A549 (cell line): ENCODE measurements at regions not wholly inside any gene's neighbourhood (a gene's known extent, or its start where the extent isn't known, plus 50 kb on each side); places are given as distances from the start of the nearest gene placed in this dataset.
A peak's percentile ranks its signal among the peaks of the same experiment; 100 is the strongest.

Source experiments
- ATAC-seq, 2 experiments: fragments of 200-7000 bp in 1 of 2; fragments of >200 bp in 1 of 2; cut with Nextera tagmentation in 1 of 2; cut with Tn5 transposase in 1 of 2; 3 replicates each; pipeline versions ENCODE4 v1.8.0 to v1.9.1; 2018 to 2020; ENCODE audit warnings: mild to moderate bottlenecking in 1 of 2, moderate library complexity in 1 of 2
- CTCF ChIA-PET: fragments of 300-600 bp; sonication (Branson Sonifier 250); formaldehyde crosslinking; extraction: SDS; loops from one replicate; lab custom pipeline; 2021; ENCODE audit warnings: antibody characterized with exemption, inconsistent platforms; lab: Yijun Ruan, JAX
- POLR2A ChIA-PET: fragments of 350-600 bp; formaldehyde crosslinking; extraction: SDS; loops from one replicate; lab custom pipeline; 2021; ENCODE audit warnings: antibody characterized with exemption, inconsistent platforms; lab: Yijun Ruan, JAX
- DNase-seq, 2 experiments: peaks; one replicate each; pipeline versions ENCODE4 v3.0.0 to v3.0.0-alpha.2; 2011 to 2016; ENCODE audit warnings: low read depth in 1 of 2, low spot score in 1 of 2
- FAIRE-seq: peaks from 2 replicates; lab custom pipeline; 2011; peaks lifted over from hg19 to GRCh38; lab: Jason Lieb, UNC
- H3K27ac ChIP-seq, 2 experiments: fragments of >200 bp; sonication (Bioruptor Twin); formaldehyde crosslinking; 3 replicates each; pipeline ENCODE4 v1.5.1; 2016 to 2017
- H3K4me1 ChIP-seq: fragments of >200 bp; sonication (Bioruptor Twin); formaldehyde crosslinking; 3 replicates; pipeline ENCODE4 v1.6.1; 2016
- H3K4me2 ChIP-seq: fragments of >200 bp; sonication (Bioruptor Twin); formaldehyde crosslinking; 3 replicates; pipeline ENCODE4 v1.6.1; 2016
- H3K4me3 ChIP-seq: fragments of >200 bp; sonication (Bioruptor Twin); formaldehyde crosslinking; 3 replicates; pipeline ENCODE4 v1.5.1; 2016
- H3K9me3 ChIP-seq: fragments of >200 bp; sonication (Bioruptor Twin); formaldehyde crosslinking; 3 replicates; pipeline ENCODE4 v1.6.1; 2016
- CHD2 ChIP-seq: fragments of 150-350 bp; IDR thresholded peaks from 2 replicates; pipeline ENCODE4 v1.6.1; 2014; ENCODE audit warnings: low read length; ENCODE audit not compliant: partially characterized antibody
- ESRRA ChIP-seq: fragments of 150-350 bp; IDR thresholded peaks from 2 replicates; pipeline ENCODE4 v1.6.1; 2014; ENCODE audit warnings: mild to moderate bottlenecking, low read length, borderline replicate concordance
- FOSB ChIP-seq: fragments of 250-450 bp; sonication (Bioruptor Pico); IDR thresholded peaks from 2 replicates; pipeline ENCODE4 v1.5.0; 2020; ENCODE audit warnings: mild to moderate bottlenecking, moderate library complexity
- FOSL2 ChIP-seq, 2 experiments: fragments of 450-650 bp in 1 of 2; fragments of >200 bp in 1 of 2; sonication (Bioruptor Twin) in 1 of 2; formaldehyde crosslinking; IDR thresholded peaks; 2 replicates each; pipeline versions ENCODE4 v1.5.0 to v1.6.1; 2016 to 2020; ENCODE audit warnings: mild to moderate bottlenecking in 1 of 2, moderate library complexity in 1 of 2
- HMGXB4 ChIP-seq: fragments of 250-450 bp; sonication (Bioruptor Pico); IDR thresholded peaks from 2 replicates; pipeline ENCODE4 v1.5.0; 2021; ENCODE audit warnings: mild to moderate bottlenecking, moderate library complexity, borderline replicate concordance
- HOXB13 ChIP-seq: fragments of 250-450 bp; sonication (Bioruptor Pico); IDR thresholded peaks from 2 replicates; pipeline ENCODE4 v1.5.0; 2020; ENCODE audit warnings: low read depth, mild to moderate bottlenecking, moderate library complexity
- HOXB5 ChIP-seq: fragments of 250-450 bp; sonication (Bioruptor Pico); IDR thresholded peaks from 2 replicates; pipeline ENCODE4 v1.5.0; 2020; ENCODE audit warnings: mild to moderate bottlenecking, moderate library complexity
- KDM1A ChIP-seq: fragments of 200-600 bp; sonication (generic); IDR thresholded peaks from 2 replicates; pipeline ENCODE4 v1.6.1; 2016; ENCODE audit warnings: low read depth, mild to moderate bottlenecking
- KDM5A ChIP-seq: fragments of 200-600 bp; sonication (generic); IDR thresholded peaks from 2 replicates; pipeline ENCODE4 v1.6.1; 2016; ENCODE audit warnings: antibody characterized with exemption, mild to moderate bottlenecking
- MAFK ChIP-seq: fragments of 450-650 bp; IDR thresholded peaks from 2 replicates; pipeline ENCODE4 v1.6.1; 2014; ENCODE audit not compliant: partially characterized antibody
- MYC ChIP-seq: IDR thresholded peaks from 2 replicates; pipeline ENCODE4 v1.6.1; 2012; ENCODE audit warnings: mild to moderate bottlenecking, inconsistent platforms, low read length, improper control_type of control experiment, borderline replicate concordance
- POLR2AphosphoS2 ChIP-seq: conservative IDR thresholded peaks from 2 replicates; pipeline ENCODE4 v1.6.1; 2012; ENCODE audit warnings: low read length, improper control_type of control experiment, inconsistent platforms
- ZC3H11A ChIP-seq: fragments of 450-650 bp; IDR thresholded peaks from 2 replicates; pipeline ENCODE4 v1.6.1; 2014; ENCODE audit warnings: antibody characterized with exemption, mild to moderate bottlenecking
- WGBS: methylation state at CpG from one replicate; pipeline ENCODE4 v1.1.6; 2017; ENCODE audit errors: missing lambda C conversion rate; 5-methylcytosine and 5-hydroxymethylcytosine counted together
- TF ChIP-seq, protein P1 (sequence below): fragments of 200-600 bp; sonication (generic); IDR thresholded peaks from 2 replicates; pipeline ENCODE4 v1.6.1; 2016; ENCODE audit warnings: antibody characterized with exemption, mild to moderate bottlenecking, moderate library complexity

DNA sequence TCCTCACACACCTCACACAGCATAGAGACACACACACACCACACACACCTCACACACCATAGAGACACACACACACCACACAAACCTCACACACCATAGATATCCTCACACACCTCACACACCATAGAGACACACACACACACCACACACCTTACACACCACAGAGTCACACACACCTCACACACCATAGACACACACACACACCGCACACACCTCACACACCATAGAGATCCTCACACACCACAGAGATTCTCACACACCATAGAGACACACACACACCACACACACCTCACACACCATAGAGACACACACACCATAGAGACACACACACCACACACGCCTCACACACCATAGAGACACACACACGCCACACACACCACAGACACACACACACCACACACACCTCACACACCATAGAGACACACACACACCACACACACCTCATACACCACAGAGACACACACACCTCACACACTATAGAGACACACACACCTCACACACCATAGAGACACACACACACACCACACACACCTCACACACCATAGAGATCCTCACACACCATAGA lies 270.6 kb downstream of the CYRIA start (continued):
- TF ChIP-seq ZC3H11A (no peak), MAFK (no peak), HOXB5 (CRISPR knock-in tag) (no peak), FOSB (CRISPR knock-in tag) (no peak), MYC (no peak), POLR2AphosphoS2 (no peak)

DNA sequence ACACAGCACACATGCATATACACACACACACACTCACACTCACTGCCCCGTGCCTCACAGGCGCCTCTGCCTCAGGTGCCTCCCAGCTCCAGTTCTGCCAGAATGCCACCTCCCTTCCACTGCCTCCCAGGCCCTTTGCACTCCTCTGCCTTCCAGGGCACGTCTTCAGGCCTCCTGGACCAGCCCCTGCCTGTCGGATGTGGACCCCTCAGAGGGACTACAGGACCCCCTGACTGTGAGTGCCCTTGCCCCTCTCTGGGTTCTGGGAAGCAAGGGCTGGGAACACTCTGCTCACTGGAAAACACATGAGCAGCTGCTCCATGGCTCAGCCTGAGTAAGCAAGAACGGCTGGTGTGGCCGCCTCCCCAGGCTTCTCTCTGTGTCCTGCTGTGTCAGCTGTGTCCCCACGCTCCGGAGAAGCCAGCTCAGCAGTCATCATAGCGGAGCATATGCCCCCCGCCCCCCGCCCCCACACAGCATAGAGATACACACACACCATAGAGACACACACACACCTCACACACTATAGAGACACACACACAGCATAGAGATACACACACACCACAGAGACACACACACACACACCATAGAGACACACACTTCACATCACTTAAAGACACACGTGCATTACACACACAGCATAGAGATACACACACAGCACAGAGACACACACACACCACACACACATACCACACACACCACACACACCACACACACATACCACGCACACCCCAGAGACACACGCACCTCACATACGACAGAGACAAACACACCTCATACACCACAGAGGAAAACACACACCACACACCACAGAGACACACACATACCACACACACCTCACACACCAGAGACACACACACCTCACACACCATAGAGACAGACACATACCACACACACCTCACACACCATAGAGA lies 271.3 kb downstream of the CYRIA start:
- ChIA-PET CTCF (no interaction called here), POLR2A (no interaction called here)
- Histone ChIP-seq H3K9me3 (no peaks in the 10 kb centered on the region), H3K4me3 (no peak overlapping the region), H3K4me1 (no peaks in the 10 kb centered on the region), H3K27ac (no peak overlapping the region), H3K4me2 (no peak overlapping the region)
- 39% methylated on average over 12 of the region's 15 CpGs for WGBS
- TF ChIP-seq HMGXB4 (CRISPR knock-in tag): no peak
- no peak for TF ChIP-seq KDM1A
- DNase-seq (no peak), FAIRE-seq (no peak), ATAC-seq (peak; percentile 51 to 61; a peak in 4 of 6 replicates)

DNA sequence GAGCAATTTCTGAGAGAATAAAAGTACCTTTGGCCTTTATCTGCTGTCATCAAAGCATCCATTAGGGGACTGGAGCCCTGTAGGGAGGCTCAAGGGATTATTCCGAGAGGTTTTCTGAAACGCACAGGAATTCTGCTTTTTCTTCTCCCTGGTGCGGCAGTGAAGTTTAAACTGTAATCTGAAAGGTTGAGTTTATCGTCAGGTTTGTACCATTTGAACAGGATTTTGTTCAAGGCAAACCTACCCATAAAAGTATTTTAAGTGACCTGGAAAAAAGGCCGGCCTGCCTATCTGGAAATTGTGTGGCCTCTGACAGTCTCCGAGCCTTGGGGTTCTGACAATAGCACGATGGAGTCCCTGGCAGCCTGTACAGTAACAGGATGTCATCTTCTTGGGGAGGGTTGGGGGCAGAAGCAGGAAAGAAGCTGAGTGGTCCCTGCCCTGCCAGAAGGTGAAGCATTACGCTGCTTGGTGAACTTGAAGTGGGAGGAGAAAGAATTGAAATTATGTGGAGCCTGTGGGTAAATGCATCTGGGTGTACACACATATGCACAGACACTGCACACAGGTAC lies 272.0 kb downstream of the CYRIA start:
- no peak for TF ChIP-seq ESRRA
- no peak for TF ChIP-seq HOXB13 (CRISPR knock-in tag)
- TF ChIP-seq, protein P1, sequence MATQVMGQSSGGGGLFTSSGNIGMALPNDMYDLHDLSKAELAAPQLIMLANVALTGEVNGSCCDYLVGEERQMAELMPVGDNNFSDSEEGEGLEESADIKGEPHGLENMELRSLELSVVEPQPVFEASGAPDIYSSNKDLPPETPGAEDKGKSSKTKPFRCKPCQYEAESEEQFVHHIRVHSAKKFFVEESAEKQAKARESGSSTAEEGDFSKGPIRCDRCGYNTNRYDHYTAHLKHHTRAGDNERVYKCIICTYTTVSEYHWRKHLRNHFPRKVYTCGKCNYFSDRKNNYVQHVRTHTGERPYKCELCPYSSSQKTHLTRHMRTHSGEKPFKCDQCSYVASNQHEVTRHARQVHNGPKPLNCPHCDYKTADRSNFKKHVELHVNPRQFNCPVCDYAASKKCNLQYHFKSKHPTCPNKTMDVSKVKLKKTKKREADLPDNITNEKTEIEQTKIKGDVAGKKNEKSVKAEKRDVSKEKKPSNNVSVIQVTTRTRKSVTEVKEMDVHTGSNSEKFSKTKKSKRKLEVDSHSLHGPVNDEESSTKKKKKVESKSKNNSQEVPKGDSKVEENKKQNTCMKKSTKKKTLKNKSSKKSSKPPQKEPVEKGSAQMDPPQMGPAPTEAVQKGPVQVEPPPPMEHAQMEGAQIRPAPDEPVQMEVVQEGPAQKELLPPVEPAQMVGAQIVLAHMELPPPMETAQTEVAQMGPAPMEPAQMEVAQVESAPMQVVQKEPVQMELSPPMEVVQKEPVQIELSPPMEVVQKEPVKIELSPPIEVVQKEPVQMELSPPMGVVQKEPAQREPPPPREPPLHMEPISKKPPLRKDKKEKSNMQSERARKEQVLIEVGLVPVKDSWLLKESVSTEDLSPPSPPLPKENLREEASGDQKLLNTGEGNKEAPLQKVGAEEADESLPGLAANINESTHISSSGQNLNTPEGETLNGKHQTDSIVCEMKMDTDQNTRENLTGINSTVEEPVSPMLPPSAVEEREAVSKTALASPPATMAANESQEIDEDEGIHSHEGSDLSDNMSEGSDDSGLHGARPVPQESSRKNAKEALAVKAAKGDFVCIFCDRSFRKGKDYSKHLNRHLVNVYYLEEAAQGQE: no peak
- no peak for TF ChIP-seq FOSL2 (IDR thresholded peaks at IDR 0.05)
- TF ChIP-seq FOSL2 (CRISPR knock-in tag; IDR thresholded peaks at IDR 0.05): no peak
- no peak for TF ChIP-seq KDM1A
- TF ChIP-seq KDM5A: no peak
- TF ChIP-seq CHD2: no peak
- POLR2A ChIA-PET: no interaction called here
- WGBS: 40% methylated on average over 8 of the region's 8 CpGs

More for the DNA sequence above, 272.0 kb downstream of the CYRIA start:
- no peak for FAIRE-seq
- Histone ChIP-seq H3K27ac (no peak overlapping the region), H3K4me1 (no peaks in the 10 kb centered on the region), H3K4me2 (no peak overlapping the region), H3K4me3 (no peak overlapping the region), H3K9me3 (no peaks in the 10 kb centered on the region)
- no peak for DNase-seq
- peak in 1 of 2 experiments; percentile 16; a peak in 1 of 6 replicates for ATAC-seq
- CTCF ChIA-PET: no interaction called here
